ENCODE measurements at regions not wholly inside any gene's neighbourhood (a gene's known extent, or its start where the extent isn't known, plus 50 kb on each side); places are given as distances from the start of the nearest gene placed in this dataset.

DNA sequence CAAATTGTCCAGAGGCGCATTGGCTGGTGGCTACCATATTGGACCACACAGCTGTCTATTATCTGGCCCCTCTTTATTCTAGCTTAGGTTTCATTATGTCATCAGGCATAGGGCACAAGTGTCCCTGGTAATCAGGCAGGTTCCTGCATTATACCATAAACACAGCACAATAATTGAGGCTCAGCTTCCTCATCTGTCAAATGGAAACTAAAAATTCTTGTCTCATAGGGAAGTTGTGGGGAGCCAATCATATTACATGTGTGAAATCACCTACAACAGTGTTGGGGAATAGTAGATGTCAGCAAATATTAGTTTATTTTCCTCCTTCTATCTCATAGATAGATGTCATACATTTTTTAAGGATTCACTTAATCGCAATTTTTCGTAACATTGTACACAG lies 231.0 kb upstream of the SORL1-AS1 start:
- TF ChIP-seq, protein P1, sequence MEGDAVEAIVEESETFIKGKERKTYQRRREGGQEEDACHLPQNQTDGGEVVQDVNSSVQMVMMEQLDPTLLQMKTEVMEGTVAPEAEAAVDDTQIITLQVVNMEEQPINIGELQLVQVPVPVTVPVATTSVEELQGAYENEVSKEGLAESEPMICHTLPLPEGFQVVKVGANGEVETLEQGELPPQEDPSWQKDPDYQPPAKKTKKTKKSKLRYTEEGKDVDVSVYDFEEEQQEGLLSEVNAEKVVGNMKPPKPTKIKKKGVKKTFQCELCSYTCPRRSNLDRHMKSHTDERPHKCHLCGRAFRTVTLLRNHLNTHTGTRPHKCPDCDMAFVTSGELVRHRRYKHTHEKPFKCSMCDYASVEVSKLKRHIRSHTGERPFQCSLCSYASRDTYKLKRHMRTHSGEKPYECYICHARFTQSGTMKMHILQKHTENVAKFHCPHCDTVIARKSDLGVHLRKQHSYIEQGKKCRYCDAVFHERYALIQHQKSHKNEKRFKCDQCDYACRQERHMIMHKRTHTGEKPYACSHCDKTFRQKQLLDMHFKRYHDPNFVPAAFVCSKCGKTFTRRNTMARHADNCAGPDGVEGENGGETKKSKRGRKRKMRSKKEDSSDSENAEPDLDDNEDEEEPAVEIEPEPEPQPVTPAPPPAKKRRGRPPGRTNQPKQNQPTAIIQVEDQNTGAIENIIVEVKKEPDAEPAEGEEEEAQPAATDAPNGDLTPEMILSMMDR (IDR thresholded peaks at IDR 0.05): no peak
- TF ChIP-seq POLR2A (IDR thresholded peaks at IDR 0.05): no peak
- TF ChIP-seq POLR2AphosphoS5 (IDR thresholded peaks at IDR 0.05; ENCODE audit: insufficient read depth in 1 of 2, low read depth in 1 of 2): no peak

Measured in vagina (tissue), 2 donors.